NB4 (cell line): ENCODE measurements at regions not wholly inside any gene's neighbourhood (a gene's known extent, or its start where the extent isn't known, plus 50 kb on each side); places are given as distances from the start of the nearest gene placed in this dataset.

Source experiments
- CTCF ChIP-seq: IDR thresholded peaks from one replicate; pipeline ENCODE4 v1.5.1; 2012; ENCODE audit warnings: low read depth, low read length
- MYC ChIP-seq: IDR thresholded peaks from 2 replicates; pipeline ENCODE4 v1.6.1; 2011; ENCODE audit warnings: low read depth, low read length
- POLR2A ChIP-seq: IDR thresholded peaks from 2 replicates; pipeline ENCODE4 v1.6.1; 2011; ENCODE audit warnings: mild to moderate bottlenecking; ENCODE audit not compliant: insufficient read length; ENCODE audit errors: extremely low read depth
- TF ChIP-seq, protein P1 (sequence below): IDR thresholded peaks from 2 replicates; pipeline ENCODE4 v1.6.1; 2011; ENCODE audit warnings: low read depth, low read length

DNA sequence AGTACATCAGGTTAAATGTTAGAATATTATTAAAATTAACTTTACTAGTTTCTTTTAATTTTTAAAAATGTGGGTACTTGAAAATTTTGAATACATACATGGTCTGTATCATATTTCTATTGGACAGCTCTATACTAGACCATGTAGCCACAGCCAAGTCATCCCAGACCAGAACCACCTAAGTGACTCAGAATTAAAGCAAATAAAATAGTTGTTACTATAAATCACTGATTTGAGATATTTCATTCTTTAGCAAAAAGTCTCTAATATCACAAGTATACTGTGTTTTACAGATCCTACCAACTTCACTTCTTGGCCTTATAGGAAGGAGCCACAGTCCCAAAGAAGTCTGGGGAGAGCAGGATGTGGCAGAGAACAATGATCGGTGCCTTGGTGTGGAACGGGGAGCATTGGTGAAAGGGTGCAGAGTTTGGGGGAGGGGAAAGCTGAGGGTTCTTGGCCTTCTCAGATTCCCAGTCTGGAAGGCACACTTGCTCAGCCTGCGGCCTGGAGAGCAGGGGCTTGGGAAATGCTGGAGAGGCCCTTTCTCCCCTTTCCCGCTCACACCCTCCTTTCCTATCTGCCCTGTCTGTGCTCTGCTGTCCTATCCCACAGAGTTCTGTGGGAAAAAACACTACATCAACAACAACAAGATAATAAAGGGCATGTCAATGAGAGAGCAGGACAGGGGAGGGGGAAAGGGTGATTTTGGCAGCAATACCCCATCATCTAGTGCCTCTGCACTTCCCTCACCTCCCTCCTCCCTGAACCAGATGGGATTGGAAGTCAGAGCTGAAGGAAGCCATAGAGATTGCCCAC lies 122.1 kb downstream of the NGF start:
- no peak for TF ChIP-seq CTCF
- no peak for TF ChIP-seq POLR2A
- TF ChIP-seq MYC: no peak
- TF ChIP-seq, protein P1, sequence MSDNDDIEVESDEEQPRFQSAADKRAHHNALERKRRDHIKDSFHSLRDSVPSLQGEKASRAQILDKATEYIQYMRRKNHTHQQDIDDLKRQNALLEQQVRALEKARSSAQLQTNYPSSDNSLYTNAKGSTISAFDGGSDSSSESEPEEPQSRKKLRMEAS: no peak
